ENCODE measurements at regions not wholly inside any gene's neighbourhood (a gene's known extent, or its start where the extent isn't known, plus 50 kb on each side); places are given as distances from the start of the nearest gene placed in this dataset.

DNA sequence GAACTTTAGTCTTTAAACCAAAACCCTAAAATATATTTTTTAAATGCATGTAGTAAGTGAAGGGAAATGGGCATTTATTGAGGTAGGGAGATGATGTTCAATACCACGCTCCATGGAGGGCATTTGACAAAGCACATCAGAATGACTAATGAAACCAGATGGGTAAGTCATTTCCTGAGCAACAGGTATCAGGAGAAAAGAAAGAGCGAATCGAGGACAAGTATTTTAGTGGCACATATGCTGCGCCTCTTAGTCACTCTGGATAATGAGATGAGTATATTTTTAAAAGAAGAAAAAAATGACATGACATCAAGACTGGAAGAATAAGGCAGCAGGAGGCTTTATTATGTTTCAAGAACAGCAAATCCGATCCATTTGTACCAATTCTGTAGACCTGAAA lies 129.0 kb upstream of the ARHGEF3 start:
- Mint-ChIP-seq H3K4me3 (ENCODE audit: unreplicated experiment) (no peak overlapping the region), H3K9me3 (ENCODE audit: unreplicated experiment) (no peaks in the 10 kb centered on the region), H3K27ac (ENCODE audit: unreplicated experiment) (no peak overlapping the region), H3K36me3 (ENCODE audit: low read depth, unreplicated experiment) (peaks cover 9% of the 10 kb centered on the region), H3K27me3 (ENCODE audit: unreplicated experiment) (peaks cover 4% of the 10 kb centered on the region), H3K4me1 (ENCODE audit: unreplicated experiment) (peaks cover 26% of the 10 kb centered on the region)
- no peak for TF ChIP-seq CTCF (IDR thresholded peaks at IDR 0.05; ENCODE audit: unreplicated experiment)
- no peak for DNase-seq (ENCODE audit: low spot score)

- TF ChIP-seq CTCF (IDR thresholded peaks at IDR 0.05; ENCODE audit: unreplicated experiment) = no peak
- H3K9me3 Mint-ChIP-seq (ENCODE audit: unreplicated experiment) = no peaks in the 10 kb centered on the region
- no peak overlapping the region for H3K27ac Mint-ChIP-seq (ENCODE audit: unreplicated experiment)
- peaks cover 4% of the 10 kb centered on the region for H3K27me3 Mint-ChIP-seq (ENCODE audit: unreplicated experiment)
- peaks cover 33% of the 10 kb centered on the region for H3K4me1 Mint-ChIP-seq (ENCODE audit: unreplicated experiment)
- no peak for DNase-seq (ENCODE audit: low spot score)
- H3K4me3 Mint-ChIP-seq (ENCODE audit: unreplicated experiment) = no peak overlapping the region
- H3K36me3 Mint-ChIP-seq (ENCODE audit: low read depth, unreplicated experiment) = peaks cover 5% of the 10 kb centered on the region
Observed at GRCh38 chr3:56929809-56930615, 128.3 kb upstream of the ARHGEF3 start.

- Mint-ChIP-seq H3K4me3 (ENCODE audit: unreplicated experiment) (no peak overlapping the region), H3K9me3 (ENCODE audit: unreplicated experiment) (no peaks in the 10 kb centered on the region), H3K36me3 (ENCODE audit: low read depth, unreplicated experiment) (no peaks in the 10 kb centered on the region), H3K4me1 (ENCODE audit: unreplicated experiment) (peaks cover 48% of the 10 kb centered on the region), H3K27me3 (ENCODE audit: unreplicated experiment) (peaks cover 5% of the 10 kb centered on the region), H3K27ac (ENCODE audit: unreplicated experiment) (peak overlapping the region; percentile 94)
- no peak for DNase-seq (ENCODE audit: low spot score)
- TF ChIP-seq CTCF (IDR thresholded peaks at IDR 0.05; ENCODE audit: unreplicated experiment) = no peak
Observed at GRCh38 chr3:56928379-56929068, 126.8 kb upstream of the ARHGEF3 start.

DNA sequence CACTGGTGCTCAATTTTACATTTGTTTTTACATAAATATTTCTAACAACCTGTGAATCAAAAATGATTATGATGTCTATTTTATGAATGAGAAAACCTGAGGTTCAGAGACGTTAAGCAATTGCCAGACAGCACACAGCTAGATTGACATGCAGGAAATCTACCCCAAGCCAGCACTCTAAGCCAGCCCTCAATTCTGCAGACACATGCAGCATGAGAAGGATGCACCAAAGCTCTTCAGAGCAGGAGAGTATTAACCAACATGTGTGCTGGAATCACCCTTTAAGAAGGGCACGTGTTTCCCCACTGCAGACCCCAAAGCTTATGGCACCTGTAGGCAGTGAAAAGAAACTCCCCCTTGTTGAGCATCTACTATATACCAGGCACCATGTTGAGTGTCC lies 126.1 kb upstream of the ARHGEF3 start:
- H3K27ac Mint-ChIP-seq (ENCODE audit: unreplicated experiment) = peak overlapping the region; percentile 94
- peaks cover 5% of the 10 kb centered on the region for H3K27me3 Mint-ChIP-seq (ENCODE audit: unreplicated experiment)

More for the DNA sequence above, 126.1 kb upstream of the ARHGEF3 start:
- Mint-ChIP-seq H3K9me3 (ENCODE audit: unreplicated experiment) (no peaks in the 10 kb centered on the region), H3K4me3 (ENCODE audit: unreplicated experiment) (no peak overlapping the region), H3K36me3 (ENCODE audit: low read depth, unreplicated experiment) (no peaks in the 10 kb centered on the region), H3K4me1 (ENCODE audit: unreplicated experiment) (peaks cover 50% of the 10 kb centered on the region)
- TF ChIP-seq CTCF (IDR thresholded peaks at IDR 0.05; ENCODE audit: unreplicated experiment) = no peak
- no peak for DNase-seq (ENCODE audit: low spot score)
